ENCODE measurements at regions not wholly inside any gene's neighbourhood (a gene's known extent, or its start where the extent isn't known, plus 50 kb on each side); places are given as distances from the start of the nearest gene placed in this dataset.

GRCh38 chr3:139870000-139870675, 64.8 kb upstream of the CLSTN2 start:
- DNase-seq, result no peak

DNA sequence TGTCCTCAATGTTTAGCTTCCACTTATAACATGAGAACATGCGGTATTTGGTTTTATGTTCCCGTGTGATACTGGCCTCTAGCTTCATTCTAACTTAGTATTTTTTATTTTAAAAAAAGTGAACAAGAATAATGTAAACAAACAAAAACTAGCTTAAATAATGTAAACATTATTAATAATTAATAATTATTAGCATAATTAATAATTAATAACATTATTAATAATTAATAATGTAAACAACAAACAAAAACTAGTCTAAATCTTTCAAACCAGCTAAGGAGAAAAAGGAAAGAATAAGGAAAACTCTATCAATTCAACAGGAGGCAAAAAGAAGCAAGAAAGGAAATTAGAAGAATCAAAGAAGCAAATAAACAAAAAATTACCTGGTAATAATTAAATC, 66.2 kb upstream of the CLSTN2 start:
- no peak for DNase-seq

GRCh38 chr3:139848660-139849059, 86.3 kb upstream of the CLSTN2 start:
- no peak for DNase-seq

DNA sequence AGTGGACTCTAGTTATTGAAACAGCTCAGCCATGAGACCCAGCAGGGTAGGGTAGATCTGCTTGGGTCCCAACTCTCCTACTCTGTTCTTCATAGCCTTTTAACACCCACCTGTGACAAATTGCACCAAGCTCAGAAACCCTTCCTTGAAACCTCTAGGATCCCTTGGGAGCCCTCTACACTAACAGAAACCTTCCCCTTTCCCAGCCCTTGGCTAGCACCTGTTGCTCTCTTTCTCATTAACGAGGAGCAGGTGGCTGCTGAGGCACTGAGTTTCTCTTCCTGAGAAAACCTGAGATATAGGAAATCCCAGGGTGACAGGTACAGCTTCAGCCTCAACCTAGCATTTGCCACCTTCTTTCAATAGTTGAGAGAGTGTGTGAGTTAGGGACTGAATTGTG, 88.3 kb upstream of the CLSTN2 start:
- DNase-seq, result no peak

DNA sequence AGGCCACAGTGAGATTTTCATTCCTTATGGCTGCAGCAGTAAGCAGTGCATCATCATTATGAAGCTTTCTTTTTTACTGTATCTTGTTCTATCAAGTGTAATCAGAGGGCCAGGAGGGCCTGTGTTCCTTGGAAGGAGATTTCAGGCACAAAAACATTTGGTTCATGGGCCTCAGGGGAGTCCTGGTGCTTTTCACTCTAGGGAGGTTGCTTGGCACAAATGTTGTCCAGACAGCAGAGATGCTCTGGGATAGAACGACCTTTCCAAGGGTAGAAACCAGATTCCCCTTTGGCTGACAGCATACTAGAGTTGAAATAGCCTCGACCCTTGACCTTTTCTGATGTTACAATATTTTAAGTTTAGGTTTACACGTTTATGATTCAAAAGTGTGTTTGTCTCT, 95.3 kb upstream of the CLSTN2 start:
- no peak for DNase-seq

GRCh38 chr3:139839014-139839413, 96.0 kb upstream of the CLSTN2 start:
- DNase-seq, result no peak

GRCh38 chr3:139838269-139838957, 96.6 kb upstream of the CLSTN2 start:
- no peak for DNase-seq

DNA sequence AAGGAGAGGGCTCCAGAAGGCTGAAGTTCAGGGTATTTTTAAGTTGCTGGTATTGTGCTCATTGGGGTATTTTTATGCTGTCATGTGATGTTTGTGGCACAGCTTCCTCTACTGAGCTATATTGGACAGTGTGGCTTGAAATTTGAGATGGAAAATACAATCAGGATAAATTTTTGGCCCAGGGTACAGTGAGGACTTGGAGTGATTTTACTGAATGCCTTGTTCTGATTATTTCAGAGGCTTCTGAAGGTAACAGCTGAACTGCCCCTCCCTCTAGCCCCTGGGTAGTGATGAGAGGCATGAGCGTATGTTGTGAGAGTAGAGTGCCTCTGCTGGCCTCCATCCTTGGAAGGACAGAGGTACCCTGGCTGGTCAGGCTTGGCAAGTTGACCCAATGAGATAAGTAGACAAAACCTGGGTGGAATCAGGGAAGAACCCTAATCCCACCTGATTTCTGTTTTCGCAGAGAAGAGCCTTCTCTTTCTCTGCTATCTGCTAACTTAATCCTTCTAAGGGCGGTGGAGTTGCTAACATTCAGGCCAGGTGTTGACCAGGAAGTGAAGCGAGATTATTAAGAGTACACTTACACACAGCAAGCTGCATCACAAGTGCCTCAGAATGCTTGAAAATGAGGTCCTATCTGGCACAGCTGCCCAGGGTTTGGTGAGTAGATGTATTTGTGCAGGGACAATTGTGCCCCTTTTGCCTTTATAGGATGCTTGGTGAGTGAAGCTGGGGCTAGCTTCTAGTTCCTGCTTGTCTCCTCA, 98.1 kb upstream of the CLSTN2 start:
- DNase-seq, result no peak

- no peak for DNase-seq
Measured at GRCh38 chr3:139835830-139836683, 98.9 kb upstream of the CLSTN2 start.

- DNase-seq, result no peak
Measured at GRCh38 chr3:139832998-139833397, 102.0 kb upstream of the CLSTN2 start.

DNA sequence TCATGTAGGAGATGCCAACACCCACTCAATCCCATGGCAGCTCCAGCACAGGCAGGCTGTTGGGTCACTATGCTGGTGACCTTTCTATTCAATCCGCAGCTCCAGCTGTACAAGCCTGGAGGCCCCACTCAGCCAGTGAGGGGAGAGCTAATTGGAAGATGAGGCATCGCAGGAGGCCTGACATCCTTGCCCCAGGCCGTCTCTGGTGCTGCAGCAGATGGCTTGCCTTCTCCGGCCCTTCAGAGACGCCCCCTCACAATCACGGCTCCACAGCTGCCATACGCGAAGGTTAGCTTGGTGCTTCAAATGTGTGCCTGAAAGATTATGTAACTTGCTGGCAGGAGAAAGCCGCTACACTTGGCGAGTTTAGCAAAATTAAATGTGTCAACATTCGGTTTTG, 104.2 kb upstream of the CLSTN2 start:
- DNase-seq, result no peak

GRCh38 chr3:139827833-139828232, 107.2 kb upstream of the CLSTN2 start:
- DNase-seq, result no peak

DNA sequence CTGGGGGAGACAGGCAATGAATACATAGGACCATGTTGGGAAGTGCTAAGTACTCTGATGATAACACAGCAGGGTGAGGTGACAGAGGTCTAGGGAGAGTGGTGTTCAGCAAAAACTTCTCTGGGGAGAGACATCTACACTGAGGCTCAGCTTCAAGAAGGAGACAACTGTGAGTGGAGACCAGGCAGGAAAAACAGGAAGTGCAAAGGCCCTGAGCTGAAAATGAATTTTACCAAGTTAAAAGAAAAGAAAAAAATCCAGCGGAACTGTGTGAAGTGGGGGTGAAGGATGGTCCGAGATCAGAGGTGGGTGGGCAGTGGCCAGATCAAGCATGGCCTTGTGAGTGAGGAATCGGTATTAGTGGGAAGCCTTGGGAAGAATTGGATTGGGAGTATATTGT, 110.1 kb upstream of the CLSTN2 start:
- no peak for DNase-seq

DNA sequence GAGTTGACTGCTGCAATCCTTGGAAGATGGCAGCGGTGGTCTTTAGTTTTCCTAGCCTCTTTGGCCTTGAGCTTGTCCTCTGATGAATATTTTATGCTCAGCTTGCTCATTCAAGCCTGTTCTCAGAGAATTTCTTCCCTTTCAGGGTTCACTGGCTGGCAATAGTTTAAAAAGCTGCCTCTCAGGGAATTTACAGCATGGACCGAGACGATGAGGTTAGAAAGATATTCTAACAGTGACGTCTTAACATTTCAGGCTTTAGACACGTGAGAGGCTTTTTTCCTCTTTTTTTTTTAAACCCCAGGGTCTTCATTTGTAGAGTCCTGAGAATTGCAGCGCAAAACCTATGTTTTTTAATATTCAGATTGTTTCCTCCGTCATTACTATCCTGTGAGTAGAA, 120.3 kb upstream of the CLSTN2 start:
- DNase-seq, result no peak

- DNase-seq, result no peak
Measured at GRCh38 chr3:139811331-139811730, 123.7 kb upstream of the CLSTN2 start.

GRCh38 chr3:139808201-139808600, 126.8 kb upstream of the CLSTN2 start:
- DNase-seq, result no peak

DNA sequence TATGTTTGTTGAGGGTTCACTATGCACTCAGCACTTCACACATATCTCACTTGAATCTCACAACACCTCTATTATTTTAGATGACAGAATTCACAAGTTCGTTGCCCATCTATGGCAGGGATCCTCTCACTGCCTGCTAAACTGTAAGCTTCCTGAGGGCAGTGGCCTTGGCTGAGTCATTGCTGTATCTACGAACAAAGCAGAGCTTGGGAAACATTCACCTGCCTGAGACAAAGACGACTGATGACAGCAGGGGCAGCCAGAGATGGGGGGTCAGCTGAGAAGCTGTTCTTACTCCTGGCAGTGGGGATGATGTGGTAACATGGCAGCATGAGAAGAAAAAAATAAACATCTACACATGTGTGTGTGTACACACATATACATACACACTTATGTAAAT, 125.5 kb upstream of the NMNAT3 start:
- DNase-seq, result no peak

DNA sequence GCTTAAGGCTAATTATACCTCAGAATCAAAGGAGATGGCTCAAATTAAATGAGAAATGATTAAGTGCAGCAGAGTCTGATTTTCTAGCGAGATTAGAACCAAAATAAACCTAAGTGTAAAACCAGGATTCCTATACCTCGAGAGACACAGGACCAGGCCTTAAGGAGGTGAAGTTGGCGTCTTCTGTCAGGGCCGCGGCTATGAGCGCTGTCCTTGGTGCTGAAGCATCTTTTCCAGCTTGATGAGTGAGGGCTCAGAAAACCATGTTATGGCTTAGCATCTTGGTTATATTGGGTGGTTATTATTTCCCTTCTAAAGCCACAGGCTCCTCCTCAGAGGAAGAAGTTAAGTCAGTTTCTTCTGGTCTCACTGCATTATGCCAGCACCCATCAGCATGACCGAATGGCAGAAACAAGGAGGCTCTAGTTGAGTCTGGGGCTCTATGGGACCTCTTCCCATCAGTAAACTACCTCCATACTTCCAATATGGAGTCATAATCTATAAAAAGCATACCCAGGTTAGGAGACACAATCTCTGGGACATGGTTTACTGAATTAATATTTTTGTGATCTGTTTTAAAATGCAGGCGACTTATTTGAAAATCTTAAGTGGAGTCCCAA, 120.1 kb upstream of the NMNAT3 start:
- DNase-seq, result peak; percentile 35

GRCh38 chr3:139794469-139795265, 116.9 kb upstream of the NMNAT3 start:
- DNase-seq, result no peak

DNA sequence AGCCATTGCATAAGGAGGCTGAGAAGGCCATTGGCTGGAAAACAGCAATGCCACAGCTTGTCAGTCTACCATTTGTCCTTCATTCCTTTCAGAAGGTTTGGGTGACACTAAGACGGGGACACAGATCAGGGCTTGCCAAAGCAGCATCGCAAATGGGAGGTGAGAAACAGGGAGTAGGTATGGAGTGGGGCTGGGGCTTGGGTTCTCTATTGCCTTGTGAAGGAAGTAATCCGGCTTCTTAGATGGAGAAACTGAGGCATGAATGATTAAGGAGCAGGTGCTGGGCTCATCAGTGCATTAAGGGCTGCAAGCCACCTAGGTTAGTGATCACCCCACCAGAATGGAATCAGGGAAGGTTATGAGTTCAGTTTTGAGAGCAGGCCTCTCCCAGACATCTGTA, 115.6 kb upstream of the NMNAT3 start:
- no peak for DNase-seq

GRCh38 chr3:139780593-139780992, 102.8 kb upstream of the NMNAT3 start:
- DNase-seq, result no peak

All from left hindlimb (tissue), 1 donor.